NCI-H2196 (cell line): ENCODE measurements at regions not wholly inside any gene's neighbourhood (a gene's known extent, or its start where the extent isn't known, plus 50 kb on each side); places are given as distances from the start of the nearest gene placed in this dataset.
A peak's percentile ranks its signal among the peaks of the same experiment; 100 is the strongest.
"Not testable (repeated sequence)": the region's sequence is repeated elsewhere in the genome, so short reads cannot be mapped to it uniquely, and the experiment has no call there.

Experiments
- DNase-seq: peaks from one replicate; lab custom pipeline; 2025; ENCODE audit not compliant: unreplicated experiment; lab: John Stamatoyannopoulos, UW

- DNase-seq = peak; percentile 53
Observed at GRCh38 chr4:108466936-108467902, 153.2 kb upstream of the RPL34 start.

- no peak for DNase-seq
Observed at GRCh38 chr4:108465886-108466500, 154.4 kb upstream of the RPL34 start.

GRCh38 chr4:108458681-108459080, 161.7 kb upstream of the RPL34 start:
- no peak for DNase-seq

GRCh38 chr4:108454227-108454626, 166.1 kb upstream of the RPL34 start:
- DNase-seq = peak; percentile 17

GRCh38 chr4:108453366-108453765, 167.0 kb upstream of the RPL34 start:
- no peak for DNase-seq

- no peak for DNase-seq
Observed at GRCh38 chr4:108450236-108450898, 170.0 kb upstream of the RPL34 start.

- no peak for DNase-seq
Observed at GRCh38 chr4:108449129-108449528, 171.2 kb upstream of the RPL34 start.

- no peak for DNase-seq
Observed at GRCh38 chr4:108446556-108446955, 173.8 kb upstream of the RPL34 start.

GRCh38 chr4:108445716-108446115, 174.7 kb upstream of the RPL34 start:
- DNase-seq = no peak

GRCh38 chr4:108443585-108443984, 176.8 kb upstream of the RPL34 start:
- DNase-seq = no peak

GRCh38 chr4:108433832-108434231, 186.5 kb upstream of the RPL34 start:
- no peak for DNase-seq

- DNase-seq = not testable (repeated sequence)
Observed at GRCh38 chr4:108433394-108433793, 187.0 kb upstream of the RPL34 start.

GRCh38 chr4:108432418-108432817, 188.0 kb upstream of the RPL34 start:
- no peak for DNase-seq

GRCh38 chr4:108431986-108432385, 188.4 kb upstream of the RPL34 start:
- no peak for DNase-seq

- DNase-seq = no peak
Observed at GRCh38 chr4:108430921-108431320, 189.5 kb upstream of the RPL34 start.

- no peak for DNase-seq
Observed at GRCh38 chr4:108429662-108430061, 190.7 kb upstream of the RPL34 start.

- DNase-seq = no peak
Observed at GRCh38 chr4:108428923-108429322, 191.5 kb upstream of the RPL34 start.

- DNase-seq = no peak
Observed at GRCh38 chr4:108427946-108428485, 192.4 kb upstream of the RPL34 start.

- no peak for DNase-seq
Observed at GRCh38 chr4:108426493-108426892, 193.9 kb upstream of the RPL34 start.

- no peak for DNase-seq
Observed at GRCh38 chr4:108425988-108426387, 194.4 kb upstream of the RPL34 start.

- DNase-seq = no peak
Observed at GRCh38 chr4:108417923-108418322, 202.5 kb upstream of the RPL34 start.
